CD4-positive, CD25-positive, alpha-beta regulatory T cell (primary cell): ENCODE measurements at regions not wholly inside any gene's neighbourhood (a gene's known extent, or its start where the extent isn't known, plus 50 kb on each side); places are given as distances from the start of the nearest gene placed in this dataset.

Experiments used
- ATAC-seq, 2 donors: fragments of 150-1000 bp; cut with Tn5 transposase; one replicate each; pipeline ENCODE4 v1.10.0; 2021; ENCODE audit warnings: low read depth in 2 of 2, moderate number of reproducible peaks in 2 of 2, moderate library complexity in 1 of 2
- DNase-seq, 3 donors: peaks; one replicate each; pipeline versions ENCODE4 v3.0.0 to v3.0.0-alpha.2; 2012 to 2022; ENCODE audit warnings: mixed read lengths in 1 of 3
- H3K27ac ChIP-seq: one replicate; pipeline ENCODE4 v1.7.0; 2013; ENCODE audit warnings: mild to moderate bottlenecking, low read length; ENCODE audit not compliant: insufficient read depth, poor library complexity, severe bottlenecking
- H3K27me3 ChIP-seq: one replicate; pipeline ENCODE4 v1.7.0; 2013; ENCODE audit warnings: low read length; ENCODE audit not compliant: control insufficient read depth, insufficient read depth
- H3K36me3 ChIP-seq: one replicate; pipeline ENCODE4 v1.7.0; 2013; ENCODE audit warnings: mild to moderate bottlenecking, low read length, moderate library complexity; ENCODE audit not compliant: control insufficient read depth, insufficient read depth
- H3K4me1 ChIP-seq: 2 replicates; pipeline ENCODE4 v1.7.0; 2013; ENCODE audit warnings: mild to moderate bottlenecking, low read length; ENCODE audit not compliant: insufficient read depth, control insufficient read depth, poor library complexity, severe bottlenecking
- H3K4me3 ChIP-seq: one replicate; pipeline ENCODE4 v1.7.0; 2013; ENCODE audit warnings: low read depth, mild to moderate bottlenecking, low read length, moderate library complexity
- H3K9me3 ChIP-seq, 2 experiments: 1 replicate in 1 of 2; 2 replicates in 1 of 2; pipeline ENCODE4 v1.7.0; 2013; ENCODE audit warnings: low read length in 2 of 2, mild to moderate bottlenecking in 1 of 2, moderate library complexity in 1 of 2; ENCODE audit not compliant: control insufficient read depth in 2 of 2
- H3K27ac Mint-ChIP-seq, 3 donors: one replicate each; pipeline ENCODE4 v1.8.0; 2020 to 2022; ENCODE audit warnings: mild to moderate bottlenecking in 3 of 3, mixed read lengths in 3 of 3, moderate library complexity in 2 of 3
- H3K27me3 Mint-ChIP-seq: one replicate; pipeline ENCODE4 v1.8.0; 2022; ENCODE audit warnings: mild to moderate bottlenecking, mixed read lengths
- H3K36me3 Mint-ChIP-seq: one replicate; pipeline ENCODE4 v1.8.0; 2020; ENCODE audit warnings: mixed read lengths
- H3K4me1 Mint-ChIP-seq, 4 donors: one replicate each; pipeline ENCODE4 v1.8.0; 2020 to 2022; ENCODE audit warnings: mixed read lengths in 4 of 4, mild to moderate bottlenecking in 1 of 4
- H3K4me3 Mint-ChIP-seq, 4 donors: one replicate each; pipeline ENCODE4 v1.8.0; 2020 to 2022; ENCODE audit warnings: mild to moderate bottlenecking in 4 of 4, mixed read lengths in 4 of 4, moderate library complexity in 3 of 4
- H3K9me3 Mint-ChIP-seq, 7 donors: one replicate each; pipeline ENCODE4 v1.8.0; 2020 to 2022; ENCODE audit warnings: mixed read lengths in 7 of 7, mild to moderate bottlenecking in 3 of 7, moderate library complexity in 2 of 7

- no peak overlapping the region for H3K4me3 ChIP-seq
- no peaks in the 10 kb centered on the region for H3K36me3 ChIP-seq
- peaks cover 0 to 16% (median 4%) of the 10 kb centered on the region in 7 donors for H3K9me3 Mint-ChIP-seq
- peaks cover 5% of the 10 kb centered on the region for H3K27me3 Mint-ChIP-seq
- no peak overlapping the region for H3K27ac Mint-ChIP-seq
- H3K4me3 Mint-ChIP-seq = no peak overlapping the region
- H3K36me3 Mint-ChIP-seq = no peaks in the 10 kb centered on the region
- peaks cover 4 to 5% of the 10 kb centered on the region in 2 experiments for H3K9me3 ChIP-seq
- H3K4me1 ChIP-seq = no peaks in the 10 kb centered on the region
- H3K27ac ChIP-seq = no peak overlapping the region
- no peak for DNase-seq
- no peak for ATAC-seq
- peaks cover 13% of the 10 kb centered on the region for H3K27me3 ChIP-seq
- H3K4me1 Mint-ChIP-seq = no peaks in the 10 kb centered on the region
Observed at GRCh38 chr13:44207476-44207875, 166.1 kb upstream of the SERP2 start.

DNA sequence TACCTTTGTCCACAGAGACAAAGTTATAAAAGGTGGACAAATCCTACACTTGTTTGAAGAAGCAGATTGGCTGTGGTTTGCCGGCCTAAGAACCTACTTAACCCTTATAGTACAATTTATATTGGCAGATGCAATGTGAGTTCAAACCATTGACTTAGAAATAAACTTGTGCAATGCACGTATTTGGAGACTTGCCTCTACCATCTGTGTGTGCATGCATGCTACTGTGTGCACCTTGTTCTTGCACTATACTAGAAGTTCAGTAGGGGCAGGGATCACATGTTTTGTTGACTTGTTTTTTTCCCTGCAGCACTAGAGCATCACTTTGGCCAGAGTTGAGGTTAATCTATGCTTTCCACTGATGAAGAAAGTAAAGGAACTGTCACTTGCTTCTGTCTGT is 163.1 kb upstream of the SERP2 start:
- Histone ChIP-seq H3K27ac (no peak overlapping the region), H3K4me3 (no peak overlapping the region), H3K36me3 (no peaks in the 10 kb centered on the region), H3K9me3 (peaks cover 4 to 5% of the 10 kb centered on the region in 2 experiments), H3K4me1 (no peaks in the 10 kb centered on the region), H3K27me3 (peaks cover 8% of the 10 kb centered on the region)
- Mint-ChIP-seq H3K27me3 (peaks cover 5% of the 10 kb centered on the region), H3K27ac (no peak overlapping the region), H3K4me3 (no peak overlapping the region), H3K36me3 (no peaks in the 10 kb centered on the region), H3K9me3 (peaks cover 2 to 15% (median 3%) of the 10 kb centered on the region in 7 donors), H3K4me1 (no peaks in the 10 kb centered on the region)
- DNase-seq (no peak), ATAC-seq (no peak)

DNA sequence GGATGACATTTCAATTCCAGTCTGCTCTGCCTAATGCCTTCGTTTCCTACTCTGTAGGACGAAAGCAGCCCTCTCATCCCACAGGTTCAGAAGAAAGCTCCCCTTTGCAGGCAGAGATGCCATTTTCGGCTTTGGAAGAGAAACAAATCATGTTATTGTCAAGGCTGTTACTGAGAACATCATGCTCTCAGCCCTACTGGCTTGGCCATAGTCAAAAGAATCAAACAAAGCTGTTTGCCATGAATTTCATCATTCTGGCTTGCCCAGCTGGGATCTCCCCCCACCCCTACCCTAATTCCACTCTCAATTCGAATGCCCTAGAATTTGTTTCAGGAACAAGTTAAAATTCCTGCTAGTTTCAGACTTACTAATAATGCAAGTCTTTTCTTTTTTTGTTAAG is 162.3 kb upstream of the SERP2 start:
- DNase-seq (no peak), ATAC-seq (no peak)
- Histone ChIP-seq H3K27ac (no peak overlapping the region), H3K27me3 (peaks cover 4% of the 10 kb centered on the region), H3K36me3 (no peaks in the 10 kb centered on the region), H3K4me3 (no peak overlapping the region), H3K4me1 (no peaks in the 10 kb centered on the region), H3K9me3 (no peaks in the 10 kb centered on the region)
- H3K4me3 Mint-ChIP-seq = no peak overlapping the region
- H3K36me3 Mint-ChIP-seq = peaks cover 4% of the 10 kb centered on the region
- H3K4me1 Mint-ChIP-seq = no peaks in the 10 kb centered on the region
- H3K9me3 Mint-ChIP-seq = peaks cover 0 to 12% (median 2%) of the 10 kb centered on the region in 7 donors
- H3K27me3 Mint-ChIP-seq = peaks cover 5% of the 10 kb centered on the region
- H3K27ac Mint-ChIP-seq = no peak overlapping the region

- Histone ChIP-seq H3K4me3 (no peak overlapping the region), H3K27me3 (peaks cover 4% of the 10 kb centered on the region), H3K27ac (no peak overlapping the region), H3K4me1 (no peaks in the 10 kb centered on the region), H3K36me3 (no peaks in the 10 kb centered on the region), H3K9me3 (no peaks in the 10 kb centered on the region)
- DNase-seq (no peak), ATAC-seq (no peak)
- Mint-ChIP-seq H3K9me3 (peaks cover 0 to 12% (median 0%) of the 10 kb centered on the region in 7 donors), H3K27ac (no peak overlapping the region), H3K36me3 (peaks cover 4% of the 10 kb centered on the region), H3K4me1 (no peaks in the 10 kb centered on the region), H3K27me3 (peaks cover 5% of the 10 kb centered on the region), H3K4me3 (no peak overlapping the region)
Observed at GRCh38 chr13:44211704-44212346, 161.8 kb upstream of the SERP2 start.

- no peak for ATAC-seq
- Mint-ChIP-seq H3K27ac (no peak overlapping the region), H3K27me3 (peaks cover 5% of the 10 kb centered on the region), H3K4me1 (no peaks in the 10 kb centered on the region), H3K9me3 (peaks cover 0 to 4% (median 0%) of the 10 kb centered on the region in 7 donors), H3K36me3 (peaks cover 4% of the 10 kb centered on the region), H3K4me3 (no peak overlapping the region)
- Histone ChIP-seq H3K27me3 (peaks cover 4% of the 10 kb centered on the region), H3K27ac (no peak overlapping the region), H3K36me3 (no peaks in the 10 kb centered on the region), H3K9me3 (no peaks in the 10 kb centered on the region), H3K4me3 (no peak overlapping the region), H3K4me1 (no peaks in the 10 kb centered on the region)
- DNase-seq = no peak
Observed at GRCh38 chr13:44212633-44213396, 160.8 kb upstream of the SERP2 start.

DNA sequence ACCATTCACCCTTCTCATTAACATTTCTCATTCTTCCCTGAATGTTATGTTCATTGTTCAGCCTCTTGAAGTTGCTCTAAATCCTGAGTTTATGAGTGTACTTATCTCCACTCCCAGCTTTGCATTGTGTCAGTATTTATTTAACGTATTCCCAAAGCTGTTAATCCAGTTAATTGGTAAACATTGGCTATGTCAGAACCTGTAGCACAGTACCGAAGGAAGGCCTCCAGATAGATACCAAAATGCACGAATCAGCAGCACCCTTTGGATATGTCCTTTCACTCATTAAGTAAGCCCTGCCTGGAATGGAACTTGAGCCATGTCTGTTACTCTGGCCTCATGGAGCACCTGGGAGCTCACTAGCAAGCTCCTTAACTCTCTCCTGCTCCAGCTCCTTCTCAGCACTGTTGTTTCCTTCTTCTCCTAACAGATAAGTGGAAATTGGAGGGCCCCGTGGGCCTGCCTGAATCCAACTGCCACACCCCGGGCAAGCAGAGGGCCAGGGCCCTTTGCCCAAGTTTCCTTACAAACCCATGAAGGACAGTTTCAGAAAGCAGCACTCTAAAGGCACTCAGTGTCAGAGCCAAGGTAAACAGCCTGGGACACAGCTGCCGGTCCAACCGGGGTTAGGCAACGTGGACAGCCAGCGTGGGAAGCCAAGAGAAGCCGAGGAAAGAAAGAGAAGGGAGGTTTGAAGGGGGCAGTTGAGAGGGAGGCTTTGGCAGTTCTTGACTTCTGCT is 155.0 kb upstream of the SERP2 start:
- Mint-ChIP-seq H3K4me3 (no peak overlapping the region), H3K36me3 (peaks cover 4% of the 10 kb centered on the region), H3K27ac (no peak overlapping the region), H3K27me3 (peaks cover 4% of the 10 kb centered on the region), H3K4me1 (no peaks in the 10 kb centered on the region), H3K9me3 (peaks cover 0 to 3% (median 0%) of the 10 kb centered on the region in 7 donors)
- DNase-seq (no peak), ATAC-seq (no peak)
- Histone ChIP-seq H3K4me3 (no peak overlapping the region), H3K36me3 (no peaks in the 10 kb centered on the region), H3K27me3 (no peaks in the 10 kb centered on the region), H3K9me3 (no peaks in the 10 kb centered on the region), H3K4me1 (no peaks in the 10 kb centered on the region), H3K27ac (no peak overlapping the region)

DNA sequence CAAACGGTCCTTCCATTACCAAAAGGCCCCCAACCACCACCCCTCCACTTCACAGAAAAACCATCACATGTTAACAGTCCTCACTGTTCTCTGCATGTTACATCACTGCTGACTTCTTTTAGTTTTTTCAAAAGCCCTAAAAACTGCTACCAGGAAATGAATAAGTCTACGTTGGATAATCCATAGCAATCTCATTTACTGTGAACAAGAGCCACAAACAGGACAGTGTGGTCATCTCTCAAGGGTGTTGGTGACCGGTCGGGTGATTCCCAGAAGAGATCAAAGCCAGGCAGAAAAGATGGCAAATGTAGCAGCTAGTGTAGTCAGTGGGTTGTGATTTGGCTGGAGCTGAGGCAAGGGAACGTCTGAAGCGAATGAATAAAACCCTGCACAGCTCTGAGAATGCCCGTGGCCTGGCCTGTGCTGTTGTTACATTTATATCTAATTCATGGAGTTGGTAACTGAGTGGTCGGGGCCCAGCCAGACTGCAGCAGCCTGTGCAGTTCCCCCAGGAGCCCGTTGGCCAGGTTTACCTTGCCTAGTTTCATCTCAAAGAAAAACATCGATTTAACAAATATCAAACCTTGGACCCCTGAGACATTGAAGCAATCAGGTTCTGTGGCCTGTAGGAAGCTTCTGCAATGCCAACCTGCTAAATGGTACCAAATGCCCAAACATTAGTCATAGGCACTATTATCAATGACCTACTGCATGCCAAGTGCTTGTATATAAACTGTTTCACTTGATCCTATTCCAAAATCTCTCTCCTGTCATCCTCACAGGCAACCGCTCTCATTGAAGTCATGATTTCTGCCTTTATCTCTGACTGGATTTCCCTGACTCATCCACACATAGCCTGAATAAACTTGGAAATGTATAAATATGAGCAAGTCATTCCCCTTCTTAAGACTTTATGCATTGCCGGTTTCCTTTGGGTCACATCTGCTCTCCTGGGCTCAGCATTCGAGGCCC is 153.8 kb upstream of the SERP2 start:
- DNase-seq (no peak), ATAC-seq (no peak)
- H3K27ac ChIP-seq = no peak overlapping the region
- H3K4me1 ChIP-seq = no peaks in the 10 kb centered on the region
- H3K4me3 ChIP-seq = no peak overlapping the region
- no peaks in the 10 kb centered on the region for H3K36me3 ChIP-seq
- no peaks in the 10 kb centered on the region for H3K27me3 ChIP-seq
- Mint-ChIP-seq H3K27ac (no peak overlapping the region), H3K36me3 (peaks cover 4% of the 10 kb centered on the region), H3K4me1 (no peaks in the 10 kb centered on the region), H3K4me3 (no peak overlapping the region), H3K27me3 (peaks cover 4% of the 10 kb centered on the region), H3K9me3 (peaks cover 0 to 3% (median 0%) of the 10 kb centered on the region in 7 donors)
- no peaks in the 10 kb centered on the region for H3K9me3 ChIP-seq
